ENCODE measurements at regions not wholly inside any gene's neighbourhood (a gene's known extent, or its start where the extent isn't known, plus 50 kb on each side); places are given as distances from the start of the nearest gene placed in this dataset.

- TF ChIP-seq CTCF (IDR thresholded peaks at IDR 0.05): no peak
- Histone ChIP-seq H3K27ac (ENCODE audit: low read length) (no peak overlapping the region), H3K9me3 (ENCODE audit: control insufficient read depth, insufficient read depth, low read length) (no peaks in the 10 kb centered on the region), H3K36me3 (ENCODE audit: control insufficient read depth, insufficient read depth, low read length) (no peaks in the 10 kb centered on the region), H3K4me1 (ENCODE audit: control insufficient read depth, insufficient read depth, low read length) (no peaks in the 10 kb centered on the region), H3K4me3 (ENCODE audit: low read length) (no peak overlapping the region), H3K27me3 (ENCODE audit: control insufficient read depth, insufficient read depth, low read length) (no peaks in the 10 kb centered on the region)
- peaks cover 7 to 8% of the 10 kb centered on the region in 2 donors for H3K9me3 Mint-ChIP-seq
- no peak for ATAC-seq
- intact Hi-C loops (cut with micrococcal nuclease): no loop called here
- no peak for DNase-seq
- no peak overlapping the region for H3K27ac Mint-ChIP-seq
- no peak overlapping the region for H3K4me3 Mint-ChIP-seq
- H3K36me3 Mint-ChIP-seq: peaks cover 7% of the 10 kb centered on the region
- H3K4me1 Mint-ChIP-seq: no peaks in the 10 kb centered on the region
- no peaks in the 10 kb centered on the region for H3K27me3 Mint-ChIP-seq (ENCODE audit: low read depth in 2 of 2)
Observed at GRCh38 chr5:52190737-52191136, 597.0 kb upstream of the ITGA1 start.

GRCh38 chr5:52199833-52200232 lies 587.9 kb upstream of the ITGA1 start:
- intact Hi-C loops (cut with micrococcal nuclease): no loop called here
- Histone ChIP-seq H3K27me3 (ENCODE audit: control insufficient read depth, insufficient read depth, low read length) (no peaks in the 10 kb centered on the region), H3K4me3 (ENCODE audit: low read length) (no peak overlapping the region), H3K9me3 (ENCODE audit: control insufficient read depth, insufficient read depth, low read length) (no peaks in the 10 kb centered on the region), H3K36me3 (ENCODE audit: control insufficient read depth, insufficient read depth, low read length) (no peaks in the 10 kb centered on the region), H3K4me1 (ENCODE audit: control insufficient read depth, insufficient read depth, low read length) (no peaks in the 10 kb centered on the region), H3K27ac (ENCODE audit: low read length) (no peak overlapping the region)
- no peak overlapping the region for H3K27ac Mint-ChIP-seq
- no peak overlapping the region for H3K4me3 Mint-ChIP-seq
- H3K27me3 Mint-ChIP-seq (ENCODE audit: low read depth in 2 of 2): no peaks in the 10 kb centered on the region
- 87% methylated on average over 7 of the region's 9 CpGs for WGBS (ENCODE audit: insufficient coverage)
- ATAC-seq: no peak
- no peak for DNase-seq
- no peak for TF ChIP-seq CTCF (IDR thresholded peaks at IDR 0.05)
- H3K36me3 Mint-ChIP-seq: peaks cover 7% of the 10 kb centered on the region
- no peaks in the 10 kb centered on the region for H3K4me1 Mint-ChIP-seq
- peaks cover 8 to 12% of the 10 kb centered on the region in 2 donors for H3K9me3 Mint-ChIP-seq

GRCh38 chr5:52202256-52202655 lies 585.5 kb upstream of the ITGA1 start:
- Histone ChIP-seq H3K9me3 (ENCODE audit: control insufficient read depth, insufficient read depth, low read length) (no peaks in the 10 kb centered on the region), H3K27me3 (ENCODE audit: control insufficient read depth, insufficient read depth, low read length) (no peaks in the 10 kb centered on the region), H3K4me1 (ENCODE audit: control insufficient read depth, insufficient read depth, low read length) (no peaks in the 10 kb centered on the region), H3K4me3 (ENCODE audit: low read length) (no peak overlapping the region), H3K36me3 (ENCODE audit: control insufficient read depth, insufficient read depth, low read length) (no peaks in the 10 kb centered on the region), H3K27ac (ENCODE audit: low read length) (no peak overlapping the region)
- Mint-ChIP-seq H3K4me3 (no peak overlapping the region), H3K4me1 (no peaks in the 10 kb centered on the region), H3K9me3 (peaks cover 8 to 9% of the 10 kb centered on the region in 2 donors), H3K36me3 (peaks cover 7% of the 10 kb centered on the region), H3K27ac (no peak overlapping the region), H3K27me3 (ENCODE audit: low read depth in 2 of 2) (no peaks in the 10 kb centered on the region)
- intact Hi-C loops (cut with micrococcal nuclease): no loop called here
- ATAC-seq (no peak), DNase-seq (no peak)
- TF ChIP-seq CTCF (IDR thresholded peaks at IDR 0.05): no peak
- 95% methylated on average over 14 of the region's 14 CpGs for WGBS (ENCODE audit: insufficient coverage)

- no peak overlapping the region for H3K27ac Mint-ChIP-seq
- Histone ChIP-seq H3K9me3 (ENCODE audit: control insufficient read depth, insufficient read depth, low read length) (no peaks in the 10 kb centered on the region), H3K4me3 (ENCODE audit: low read length) (no peak overlapping the region), H3K36me3 (ENCODE audit: control insufficient read depth, insufficient read depth, low read length) (no peaks in the 10 kb centered on the region), H3K4me1 (ENCODE audit: control insufficient read depth, insufficient read depth, low read length) (no peaks in the 10 kb centered on the region), H3K27me3 (ENCODE audit: control insufficient read depth, insufficient read depth, low read length) (no peaks in the 10 kb centered on the region), H3K27ac (ENCODE audit: low read length) (no peak overlapping the region)
- intact Hi-C loops (cut with micrococcal nuclease): no loop called here
- peaks cover 8% of the 10 kb centered on the region in 2 donors for H3K9me3 Mint-ChIP-seq
- no peak for TF ChIP-seq CTCF (IDR thresholded peaks at IDR 0.05)
- no peaks in the 10 kb centered on the region for H3K4me1 Mint-ChIP-seq
- H3K4me3 Mint-ChIP-seq: no peak overlapping the region
- DNase-seq (no peak), ATAC-seq (no peak)
- H3K36me3 Mint-ChIP-seq: peaks cover 7% of the 10 kb centered on the region
- WGBS (ENCODE audit: insufficient coverage): 61% methylated on average over 3 of the region's 3 CpGs
- H3K27me3 Mint-ChIP-seq (ENCODE audit: low read depth in 2 of 2): no peaks in the 10 kb centered on the region
Observed at GRCh38 chr5:52204310-52204709, 583.4 kb upstream of the ITGA1 start.

Data from natural killer cell (primary cell).